ENCODE measurements at regions not wholly inside any gene's neighbourhood (a gene's known extent, or its start where the extent isn't known, plus 50 kb on each side); places are given as distances from the start of the nearest gene placed in this dataset.
"Not testable (repeated sequence)": the region's sequence is repeated elsewhere in the genome, so short reads cannot be mapped to it uniquely, and the experiment has no call there.

- TF ChIP-seq, protein P1, sequence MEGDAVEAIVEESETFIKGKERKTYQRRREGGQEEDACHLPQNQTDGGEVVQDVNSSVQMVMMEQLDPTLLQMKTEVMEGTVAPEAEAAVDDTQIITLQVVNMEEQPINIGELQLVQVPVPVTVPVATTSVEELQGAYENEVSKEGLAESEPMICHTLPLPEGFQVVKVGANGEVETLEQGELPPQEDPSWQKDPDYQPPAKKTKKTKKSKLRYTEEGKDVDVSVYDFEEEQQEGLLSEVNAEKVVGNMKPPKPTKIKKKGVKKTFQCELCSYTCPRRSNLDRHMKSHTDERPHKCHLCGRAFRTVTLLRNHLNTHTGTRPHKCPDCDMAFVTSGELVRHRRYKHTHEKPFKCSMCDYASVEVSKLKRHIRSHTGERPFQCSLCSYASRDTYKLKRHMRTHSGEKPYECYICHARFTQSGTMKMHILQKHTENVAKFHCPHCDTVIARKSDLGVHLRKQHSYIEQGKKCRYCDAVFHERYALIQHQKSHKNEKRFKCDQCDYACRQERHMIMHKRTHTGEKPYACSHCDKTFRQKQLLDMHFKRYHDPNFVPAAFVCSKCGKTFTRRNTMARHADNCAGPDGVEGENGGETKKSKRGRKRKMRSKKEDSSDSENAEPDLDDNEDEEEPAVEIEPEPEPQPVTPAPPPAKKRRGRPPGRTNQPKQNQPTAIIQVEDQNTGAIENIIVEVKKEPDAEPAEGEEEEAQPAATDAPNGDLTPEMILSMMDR (IDR thresholded peaks at IDR 0.05; ENCODE audit: low read length), result not testable (repeated sequence)
- TF ChIP-seq EZH2 (IDR thresholded peaks at IDR 0.05; ENCODE audit: borderline replicate concordance, low read length), result not testable (repeated sequence)
Observed at GRCh38 chrX:3876393-3876792, 162.9 kb upstream of the PRKX start.

All from OCI-LY1 (cell line).